NCI-H460 (cell line): ENCODE measurements at regions not wholly inside any gene's neighbourhood (a gene's known extent, or its start where the extent isn't known, plus 50 kb on each side); places are given as distances from the start of the nearest gene placed in this dataset.
"Not testable (repeated sequence)": the region's sequence is repeated elsewhere in the genome, so short reads cannot be mapped to it uniquely, and the experiment has no call there.

Experiments
- DNase-seq: peaks from one replicate; pipeline ENCODE4 v3.0.0-alpha.2; 2016; ENCODE audit warnings: low read depth; ENCODE audit errors: extremely low read depth

DNA sequence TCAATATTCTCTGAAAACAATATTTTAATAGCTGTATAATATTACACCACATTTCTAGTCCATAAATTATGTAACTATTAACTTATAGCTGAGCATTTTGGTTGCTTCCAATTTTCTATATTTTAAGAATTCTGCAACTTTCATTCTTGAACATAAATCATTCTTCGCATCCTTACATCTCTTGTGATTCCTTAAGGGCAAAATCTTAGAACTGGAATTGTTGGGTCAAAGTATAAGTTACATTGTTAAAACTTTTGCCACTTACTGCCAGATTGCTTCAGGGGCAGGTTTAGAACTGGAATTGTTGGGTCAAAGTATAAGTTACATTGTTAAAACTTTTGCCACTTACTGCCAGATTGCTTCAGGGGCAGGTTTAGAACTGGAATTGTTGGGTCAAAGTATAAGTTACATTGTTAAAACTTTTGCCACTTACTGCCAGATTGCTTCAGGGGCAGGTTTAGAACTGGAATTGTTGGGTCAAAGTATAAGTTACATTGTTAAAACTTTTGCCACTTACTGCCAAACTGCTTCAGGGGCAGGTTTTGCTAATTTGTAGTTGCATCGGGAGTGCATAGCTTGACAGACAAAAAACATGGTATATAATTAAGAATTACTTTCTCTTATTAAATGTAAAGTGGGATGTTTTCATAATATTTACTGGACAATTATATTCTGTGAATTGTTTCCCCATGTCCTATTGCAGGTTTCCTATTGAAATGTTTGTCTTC lies 179.9 kb upstream of the OR13F1 start:
- DNase-seq, result not testable (repeated sequence)

DNA sequence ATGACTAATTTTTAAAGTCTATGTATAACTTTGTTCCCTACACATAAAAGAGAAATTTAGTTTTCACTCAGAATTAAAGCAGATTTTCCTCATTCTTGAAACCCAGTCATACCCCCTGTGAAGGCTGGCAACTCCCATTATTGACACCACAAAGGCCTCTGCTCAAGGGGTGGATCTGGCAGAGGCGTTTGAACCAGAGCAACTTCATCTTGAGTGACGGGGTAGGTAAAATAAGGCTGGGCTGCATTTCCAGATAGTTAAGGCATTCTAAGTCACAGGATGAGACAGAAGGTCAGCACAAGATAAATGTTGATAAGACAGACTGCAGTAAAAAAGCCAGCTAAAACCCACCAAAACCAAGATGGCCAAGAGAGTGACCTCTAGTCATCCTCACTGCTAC lies 177.2 kb upstream of the OR13F1 start:
- no peak for DNase-seq

GRCh38 chr9:104329245-104329644 lies 174.8 kb upstream of the OR13F1 start:
- DNase-seq, result no peak

GRCh38 chr9:104330841-104331240 lies 173.2 kb upstream of the OR13F1 start:
- no peak for DNase-seq

GRCh38 chr9:104334549-104334948 lies 169.5 kb upstream of the OR13F1 start:
- DNase-seq, result no peak

GRCh38 chr9:104339692-104340091 lies 164.4 kb upstream of the OR13F1 start:
- no peak for DNase-seq

DNA sequence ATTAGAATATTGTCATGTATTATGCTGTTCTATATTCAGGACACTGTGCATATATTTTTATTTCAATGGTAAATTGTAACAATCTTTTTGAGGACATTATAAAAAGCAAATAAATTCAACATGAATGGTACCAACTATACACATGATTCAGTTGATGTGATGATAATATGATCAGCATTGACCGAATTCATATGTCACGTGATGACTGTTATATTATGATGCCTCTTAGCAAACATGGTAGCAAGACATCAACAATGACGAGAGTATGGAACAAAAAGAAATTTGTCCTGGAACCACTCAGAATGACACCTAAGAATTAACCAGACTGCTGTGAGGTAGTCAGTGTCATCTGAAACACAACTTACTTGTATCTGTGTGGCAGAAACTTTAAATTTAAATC lies 161.5 kb upstream of the OR13F1 start:
- no peak for DNase-seq

GRCh38 chr9:104345061-104345460 lies 159.0 kb upstream of the OR13F1 start:
- DNase-seq, result no peak

DNA sequence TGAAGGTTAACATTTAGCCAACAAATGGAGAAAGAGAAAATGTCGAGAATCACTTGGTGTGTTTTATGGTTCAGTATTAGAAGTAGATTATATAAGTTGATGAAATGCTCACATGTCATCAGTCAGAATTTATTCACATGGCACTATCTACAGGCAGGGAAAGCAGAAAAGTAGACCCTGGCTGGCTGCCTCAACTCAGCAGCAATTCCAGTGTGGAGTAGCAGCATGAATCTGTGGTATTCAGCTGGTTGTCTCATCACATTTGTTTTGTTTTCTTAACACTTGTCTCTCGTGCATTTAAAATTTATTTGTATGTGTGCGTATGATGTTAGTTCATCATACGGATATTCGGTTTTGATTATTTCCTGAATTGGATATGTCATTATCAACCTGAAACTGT lies 153.5 kb upstream of the OR13F1 start:
- DNase-seq, result no peak

DNA sequence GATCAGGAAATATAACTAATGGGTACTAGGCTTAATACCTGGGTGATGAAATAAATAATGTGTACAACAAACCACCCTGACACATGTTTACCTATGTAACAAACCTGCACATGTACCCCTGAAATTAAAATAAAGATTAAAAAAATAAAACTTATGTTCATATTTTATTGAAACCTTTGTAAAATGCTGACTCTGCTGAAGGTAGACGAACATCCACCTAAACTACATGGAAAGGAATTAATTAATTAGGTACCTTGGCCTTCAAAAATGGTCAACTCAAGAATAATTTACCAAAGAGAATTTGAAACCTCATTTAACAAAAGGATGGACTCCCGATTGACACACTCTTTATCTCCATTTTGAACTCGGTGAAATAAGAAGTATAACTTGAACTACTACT lies 152.3 kb upstream of the OR13F1 start:
- no peak for DNase-seq

DNA sequence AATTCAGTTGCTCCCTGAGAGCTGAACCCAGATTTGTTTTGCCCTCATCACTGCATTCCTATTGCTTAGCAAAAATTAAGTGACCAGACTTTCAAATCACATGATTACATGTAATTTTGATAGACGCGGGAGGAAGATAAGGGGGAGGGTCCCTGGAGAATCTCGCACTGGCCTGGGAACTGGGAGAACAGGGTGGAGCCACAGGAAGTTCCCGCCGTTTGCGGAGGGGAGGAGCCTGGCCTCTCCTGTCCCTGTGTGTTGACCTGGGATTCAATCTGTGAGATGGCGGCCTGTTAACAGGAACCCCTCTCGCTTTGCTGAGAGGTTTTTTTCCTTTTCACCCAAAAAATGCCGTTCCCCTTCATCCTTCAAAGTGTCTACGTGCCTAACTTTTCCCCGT lies 142.9 kb upstream of the OR13F1 start:
- no peak for DNase-seq

DNA sequence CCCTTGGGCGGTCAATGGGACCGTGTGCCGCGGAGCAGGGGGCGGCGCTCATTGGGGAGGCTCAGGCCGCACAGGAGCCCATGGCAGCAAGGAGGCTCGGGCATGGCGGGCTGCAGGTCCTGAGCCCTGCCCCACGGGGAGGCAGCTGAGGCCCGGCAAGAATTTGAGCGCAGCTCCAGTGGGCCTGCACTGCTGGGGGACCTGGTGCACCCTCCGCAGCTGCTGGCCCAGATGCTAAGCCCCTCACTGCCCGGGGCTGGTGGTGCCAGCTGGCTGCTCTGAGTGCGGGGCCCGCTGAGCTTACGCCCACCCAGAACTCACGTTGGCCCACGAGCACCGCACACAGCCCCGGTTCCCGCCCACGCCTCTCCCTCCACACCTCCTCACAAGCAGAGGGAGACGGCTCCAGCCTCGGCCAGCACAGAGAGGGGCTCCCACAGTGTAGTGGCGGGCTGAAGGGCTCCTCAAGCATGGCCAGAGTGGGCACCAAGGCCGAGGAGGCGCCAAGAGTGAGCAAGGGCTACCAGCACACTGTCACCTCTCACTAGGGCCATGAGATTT lies 141.1 kb upstream of the OR13F1 start:
- no peak for DNase-seq

GRCh38 chr9:104367507-104367906 lies 136.6 kb upstream of the OR13F1 start:
- no peak for DNase-seq

- not testable (repeated sequence) for DNase-seq
Measured at GRCh38 chr9:104368318-104368717, 135.7 kb upstream of the OR13F1 start.

DNA sequence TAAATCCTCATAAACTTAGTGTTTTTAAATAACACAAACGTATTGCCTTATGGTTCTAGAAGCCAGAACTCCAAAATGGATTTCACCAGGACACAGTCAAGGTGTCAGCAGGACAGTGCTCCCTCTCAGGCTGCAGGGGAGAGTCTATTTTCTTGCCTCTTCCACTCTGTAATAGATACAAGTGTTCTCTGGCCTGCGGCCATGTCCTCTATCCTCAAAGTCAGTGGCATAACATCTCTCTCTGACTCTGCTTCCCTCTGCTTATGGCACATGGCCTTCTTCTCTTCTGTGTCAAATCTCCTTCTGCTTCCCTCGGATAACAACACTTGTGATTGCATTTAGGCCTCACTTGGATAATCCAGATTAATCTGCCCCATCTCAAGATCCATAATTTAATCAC lies 129.4 kb upstream of the OR13F1 start:
- no peak for DNase-seq

GRCh38 chr9:104386013-104386412 lies 118.0 kb upstream of the OR13F1 start:
- DNase-seq, result no peak

GRCh38 chr9:104386425-104387069 lies 117.5 kb upstream of the OR13F1 start:
- peak; percentile 29 for DNase-seq

GRCh38 chr9:104388071-104388470 lies 116.0 kb upstream of the OR13F1 start:
- no peak for DNase-seq

- DNase-seq, result no peak
Measured at GRCh38 chr9:104389341-104389740, 114.7 kb upstream of the OR13F1 start.

DNA sequence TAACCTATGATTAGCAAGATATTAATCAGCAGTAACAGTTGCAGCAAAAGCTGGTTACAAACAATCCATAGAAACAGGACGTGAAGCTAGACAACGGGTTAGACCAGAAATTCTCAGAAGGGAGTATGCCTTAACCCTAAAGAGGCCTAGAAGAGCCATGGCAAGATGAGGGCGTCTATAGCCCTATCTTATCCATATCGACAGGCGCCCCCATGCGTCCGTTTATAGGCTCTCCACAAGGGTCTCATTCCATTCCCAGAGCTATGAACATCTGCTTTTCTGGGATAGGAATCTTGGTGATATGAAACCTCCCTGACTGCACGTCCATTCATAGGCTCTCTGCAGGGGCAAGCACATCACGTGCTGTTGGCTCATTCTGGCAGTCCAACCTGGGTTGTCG lies 109.2 kb upstream of the OR13F1 start:
- not testable (repeated sequence) for DNase-seq

- no peak for DNase-seq
Measured at GRCh38 chr9:104412238-104412637, 91.8 kb upstream of the OR13F1 start.

DNA sequence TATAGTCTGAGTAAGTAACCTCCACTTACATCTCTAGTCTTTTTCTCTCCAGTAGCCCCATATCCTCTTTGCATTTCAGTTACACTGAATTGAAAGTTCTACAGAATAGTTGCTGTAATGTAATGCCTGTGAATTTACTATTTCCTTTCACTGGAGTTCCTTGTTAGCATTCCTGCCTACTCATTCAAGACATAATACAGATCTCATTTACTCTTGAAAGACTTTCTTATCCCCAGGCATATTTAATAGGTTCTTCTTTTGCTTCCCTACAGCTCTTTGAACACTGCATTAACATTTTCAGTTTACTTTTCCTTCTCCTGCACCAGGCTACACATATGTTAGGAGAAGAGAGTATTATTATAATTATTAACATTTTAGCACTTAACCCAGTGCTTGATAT lies 87.6 kb upstream of the OR13F1 start:
- DNase-seq, result no peak
